Activated CD4-positive, alpha-beta T cell treated with anti-CD3 and anti-CD28 coated beads for 36 hours (primary cell): ENCODE measurements at regions not wholly inside any gene's neighbourhood (a gene's known extent, or its start where the extent isn't known, plus 50 kb on each side); places are given as distances from the start of the nearest gene placed in this dataset.
A peak's percentile ranks its signal among the peaks of the same experiment; 100 is the strongest.
"Not testable (repeated sequence)": the region's sequence is repeated elsewhere in the genome, so short reads cannot be mapped to it uniquely, and the experiment has no call there.

Source experiments
- ATAC-seq: fragments of 200-7000 bp; cut with Tn5 transposase; one replicate; pipeline ENCODE4 v1.10.0; 2021; ENCODE audit warnings: mild to moderate bottlenecking, moderate library complexity
- CTCF ChIA-PET: fragments of 350-600 bp; sonication (Branson Sonifier 250); formaldehyde crosslinking; loops from one replicate; lab custom pipeline; 2021; ENCODE audit warnings: antibody characterized with exemption; lab: Charles Lee
- POLR2A ChIA-PET: fragments of 350-600 bp; sonication (Branson Sonifier 250); formaldehyde crosslinking; loops from one replicate; lab custom pipeline; 2021; ENCODE audit warnings: antibody characterized with exemption, inconsistent platforms; lab: Charles Lee
- DNase-seq: peaks from one replicate; pipeline ENCODE4 v3.0.0-alpha.2; 2020
- H3K27ac Mint-ChIP-seq: one replicate; pipeline ENCODE4 v1.8.0; 2021; ENCODE audit warnings: mixed read lengths
- H3K27me3 Mint-ChIP-seq: one replicate; pipeline ENCODE4 v1.8.0; 2021; ENCODE audit warnings: mixed read lengths
- H3K36me3 Mint-ChIP-seq: one replicate; pipeline ENCODE4 v1.8.0; 2021; ENCODE audit warnings: low read depth, mixed read lengths
- H3K4me1 Mint-ChIP-seq: one replicate; pipeline ENCODE4 v1.8.0; 2021; ENCODE audit warnings: mixed read lengths
- H3K4me3 Mint-ChIP-seq: one replicate; pipeline ENCODE4 v1.8.0; 2021; ENCODE audit warnings: mild to moderate bottlenecking, moderate library complexity, mixed read lengths
- H3K9me3 Mint-ChIP-seq: one replicate; pipeline ENCODE4 v1.8.0; 2021; ENCODE audit warnings: low read depth, mixed read lengths
- intact Hi-C, 2 experiments: fragments of 100-400 bp; cut with DNase I in 1 of 2; cut with micrococcal nuclease in 1 of 2; formaldehyde crosslinking; loops; one replicate each; pipeline versions ENCODE4 v1.14.2 to v1.15.1; 2022 to 2024; cut with DNase I, micrococcal nuclease

- Mint-ChIP-seq H3K4me1 (peaks cover 23% of the 10 kb centered on the region), H3K27ac (no peak overlapping the region), H3K9me3 (no peaks in the 10 kb centered on the region), H3K4me3 (no peak overlapping the region), H3K27me3 (peaks cover 26% of the 10 kb centered on the region), H3K36me3 (no peaks in the 10 kb centered on the region)
- intact Hi-C loops: loop anchor here (5.0 kb wide), 3 partner anchors 42 to 173 kb away; partner anchors contain the start of gene LANCL2 (in 1 of the 2)
- DNase-seq (no peak), ATAC-seq (no peak)
- CTCF ChIA-PET: no interaction called here
- POLR2A ChIA-PET: no interaction called here
These were observed 60.0 kb upstream of the LANCL2 start for GRCh38 chr7:55305135-55305534.

DNA sequence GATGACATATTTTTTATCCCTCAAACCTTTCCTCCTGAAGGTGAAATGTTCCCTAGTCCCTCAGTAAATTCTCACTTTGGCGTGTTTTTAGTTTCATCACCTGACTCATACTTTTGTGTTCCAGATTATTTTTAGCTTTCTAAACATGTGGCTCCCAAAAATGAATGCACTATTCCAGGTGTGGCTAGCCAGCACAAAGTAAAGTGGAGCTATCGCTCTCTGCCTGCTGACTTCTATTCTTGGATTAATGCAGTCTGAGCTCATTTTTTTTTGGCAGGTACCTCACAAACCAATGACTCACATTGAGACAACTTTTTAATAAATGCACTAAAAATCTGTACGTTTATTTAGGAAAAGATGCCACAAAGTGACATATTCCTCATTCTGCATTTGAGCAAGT lies 58.8 kb upstream of the LANCL2 start:
- Mint-ChIP-seq H3K27me3 (peaks cover 23% of the 10 kb centered on the region), H3K4me3 (no peak overlapping the region), H3K9me3 (peaks cover 6% of the 10 kb centered on the region), H3K4me1 (peaks cover 24% of the 10 kb centered on the region), H3K36me3 (no peaks in the 10 kb centered on the region), H3K27ac (no peak overlapping the region)
- POLR2A ChIA-PET: interaction anchor here (1.1 kb wide), 1 partner anchor 81 kb away, joined by 3 read pairs; no protein-coding TSS in a partner anchor
- DNase-seq: no peak
- CTCF ChIA-PET: interaction anchor here (0.6 to 1.6 kb wide), 4 partner anchors 22 to 109 kb away, joined by 3 read pairs; no protein-coding TSS in a partner anchor
- no peak for ATAC-seq
- intact Hi-C loops: loop anchor here (5.0 kb wide), 3 partner anchors 41 to 174 kb away; partner anchors contain the start of gene LANCL2 (in 1 of the 2)

GRCh38 chr7:55307123-55307916 lies 57.8 kb upstream of the LANCL2 start:
- peaks cover 24% of the 10 kb centered on the region for H3K4me1 Mint-ChIP-seq
- intact Hi-C loops: loop anchor here (5.0 kb wide), 3 partner anchors 40 to 175 kb away; partner anchors contain the start of gene LANCL2 (in 1 of the 2)
- no peaks in the 10 kb centered on the region for H3K36me3 Mint-ChIP-seq
- H3K4me3 Mint-ChIP-seq: no peak overlapping the region
- H3K27ac Mint-ChIP-seq: peak overlapping the region; percentile 7
- no peak for DNase-seq
- CTCF ChIA-PET: interaction anchor here (1.1 to 1.6 kb wide), 2 partner anchors 23 to 41 kb away, joined by 3 read pairs; no protein-coding TSS in a partner anchor
- H3K9me3 Mint-ChIP-seq: peaks cover 6% of the 10 kb centered on the region
- peaks cover 17% of the 10 kb centered on the region for H3K27me3 Mint-ChIP-seq
- POLR2A ChIA-PET: interaction anchor here (1.1 kb wide), 1 partner anchor 80 kb away, joined by 3 read pairs; no protein-coding TSS in a partner anchor
- no peak for ATAC-seq

DNA sequence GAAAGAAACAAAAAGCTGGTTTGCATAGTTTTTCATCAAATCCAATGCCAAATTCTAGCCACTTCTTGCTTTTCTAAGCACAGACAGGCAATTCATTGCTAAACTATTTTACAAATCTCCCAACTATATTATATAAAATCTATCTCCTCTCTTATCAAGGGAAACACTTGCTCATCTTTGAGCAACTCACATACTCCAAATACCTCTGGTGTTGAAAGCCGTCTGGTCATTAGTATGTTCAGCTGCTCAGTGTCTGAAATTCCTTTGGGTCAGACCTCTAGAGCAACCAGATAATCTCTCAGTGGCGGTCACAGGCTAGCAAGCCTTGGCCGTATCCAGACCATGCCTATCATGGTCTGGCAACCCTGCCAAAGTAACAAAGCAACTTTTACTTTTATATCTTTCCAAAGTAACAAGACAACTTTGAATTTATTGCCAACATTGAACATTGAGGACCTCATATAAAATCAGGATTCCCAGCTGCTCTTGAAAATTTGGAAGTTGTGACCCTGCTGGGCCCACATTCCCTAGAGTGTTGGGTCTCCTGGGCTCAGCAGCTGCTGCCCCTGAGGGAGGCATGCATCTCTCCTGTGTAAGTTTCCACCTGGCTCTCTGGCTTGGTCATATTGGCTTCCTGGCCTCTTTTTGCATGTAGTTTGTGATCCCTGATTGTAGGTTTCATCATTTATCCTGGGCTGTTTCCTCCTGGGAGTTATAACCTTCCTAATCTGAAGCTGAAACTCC lies 56.8 kb upstream of the LANCL2 start:
- peaks cover 6% of the 10 kb centered on the region for H3K9me3 Mint-ChIP-seq
- H3K4me1 Mint-ChIP-seq: peaks cover 22% of the 10 kb centered on the region
- DNase-seq: peak; percentile 9
- CTCF ChIA-PET: interaction anchor here (0.6 to 0.8 kb wide), 5 partner anchors 33 to 535 kb away, joined by 3 to 4 read pairs (median 3); partner anchors contain the start of gene LANCL2
- POLR2A ChIA-PET: interaction anchor here (0.6 to 1.8 kb wide), 6 partner anchors 176 to 313 kb away, joined by 3 to 7 read pairs (median 3); no protein-coding TSS in a partner anchor
- intact Hi-C loops: loop anchor here (5.0 kb wide), 3 partner anchors 39 to 176 kb away; partner anchors contain the start of gene LANCL2 (in 1 of the 2)
- peaks cover 16% of the 10 kb centered on the region for H3K27me3 Mint-ChIP-seq
- no peak overlapping the region for H3K4me3 Mint-ChIP-seq
- H3K27ac Mint-ChIP-seq: peak overlapping the region; percentile 84
- ATAC-seq: peak; percentile 6
- H3K36me3 Mint-ChIP-seq: no peaks in the 10 kb centered on the region

GRCh38 chr7:55309040-55309991 lies 55.8 kb upstream of the LANCL2 start:
- Mint-ChIP-seq H3K4me3 (no peak overlapping the region), H3K9me3 (peaks cover 6% of the 10 kb centered on the region), H3K27ac (peak overlapping the region; percentile 84), H3K27me3 (peaks cover 12% of the 10 kb centered on the region), H3K36me3 (no peaks in the 10 kb centered on the region), H3K4me1 (peaks cover 22% of the 10 kb centered on the region)
- intact Hi-C loops: loop anchor here (1.0 to 5.0 kb wide), 10 partner anchors 38 to 313 kb away; partner anchors contain the start of gene LANCL2 (in 2 of the 2)
- POLR2A ChIA-PET: interaction anchor here (0.5 to 1.8 kb wide), 8 partner anchors 177 to 331 kb away, joined by 3 to 7 read pairs (median 3); no protein-coding TSS in a partner anchor
- CTCF ChIA-PET: interaction anchor here (0.6 to 0.8 kb wide), 6 partner anchors 17 to 199 kb away, joined by 3 to 4 read pairs (median 3); partner anchors contain the start of gene LANCL2
- peak; percentile 91 for DNase-seq
- peak; percentile 88 for ATAC-seq

GRCh38 chr7:55310287-55311025 lies 54.7 kb upstream of the LANCL2 start:
- ChIA-PET CTCF (interaction anchor here (0.7 kb wide), 1 partner anchor 100 kb away, joined by 3 read pairs; no protein-coding TSS in a partner anchor), POLR2A (interaction anchor here (1.3 to 1.5 kb wide), 2 partner anchors 261 to 315 kb away, joined by 3 read pairs; no protein-coding TSS in a partner anchor)
- Mint-ChIP-seq H3K9me3 (peaks cover 6% of the 10 kb centered on the region), H3K27me3 (peaks cover 12% of the 10 kb centered on the region), H3K4me3 (no peak overlapping the region), H3K27ac (no peak overlapping the region), H3K4me1 (peaks cover 22% of the 10 kb centered on the region), H3K36me3 (no peaks in the 10 kb centered on the region)
- intact Hi-C loops: no loop called here
- ATAC-seq (no peak), DNase-seq (no peak)

GRCh38 chr7:55311892-55312291 lies 53.2 kb upstream of the LANCL2 start:
- H3K27ac Mint-ChIP-seq, H3K9me3 Mint-ChIP-seq, intact Hi-C loops, DNase-seq, H3K36me3 Mint-ChIP-seq, POLR2A ChIA-PET, H3K4me3 Mint-ChIP-seq, CTCF ChIA-PET, H3K27me3 Mint-ChIP-seq, ATAC-seq: not testable (repeated sequence)
- peaks cover 22% of the 10 kb centered on the region for H3K4me1 Mint-ChIP-seq

DNA sequence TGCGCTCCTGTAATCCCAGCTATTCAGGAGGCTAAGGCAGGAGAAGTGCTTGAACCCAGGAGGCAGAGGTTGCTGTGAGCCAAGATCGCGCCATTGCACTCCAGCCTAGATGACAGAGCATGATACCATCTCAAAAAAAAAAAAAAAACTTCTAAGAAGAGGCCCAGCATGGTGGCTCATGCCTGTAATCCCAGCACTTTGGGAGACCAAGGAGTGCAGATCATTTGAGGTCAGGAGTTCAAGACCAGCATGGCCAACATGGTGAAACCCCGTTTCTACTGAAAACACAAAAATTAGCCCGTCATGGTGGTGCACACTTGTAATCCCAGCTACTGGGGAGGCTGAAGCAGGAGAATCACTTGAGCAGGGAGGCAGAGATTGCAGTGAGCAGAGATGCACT lies 51.5 kb upstream of the LANCL2 start:
- H3K4me1 Mint-ChIP-seq: peaks cover 17% of the 10 kb centered on the region

GRCh38 chr7:55314967-55315366 lies 50.2 kb upstream of the LANCL2 start:
- intact Hi-C loops: no loop called here
- ChIA-PET POLR2A (no interaction called here), CTCF (no interaction called here)
- Mint-ChIP-seq H3K27me3 (peaks cover 9% of the 10 kb centered on the region), H3K27ac (no peak overlapping the region), H3K36me3 (no peaks in the 10 kb centered on the region), H3K4me1 (peaks cover 4% of the 10 kb centered on the region), H3K4me3 (no peak overlapping the region), H3K9me3 (peaks cover 6% of the 10 kb centered on the region)
- ATAC-seq (no peak), DNase-seq (no peak)

More for the DNA sequence above, 51.5 kb upstream of the LANCL2 start:
- H3K4me3 Mint-ChIP-seq, H3K9me3 Mint-ChIP-seq, POLR2A ChIA-PET, CTCF ChIA-PET, H3K27me3 Mint-ChIP-seq, H3K36me3 Mint-ChIP-seq, ATAC-seq, H3K27ac Mint-ChIP-seq, DNase-seq, intact Hi-C loops: not testable (repeated sequence)
